ENCODE measurements at regions not wholly inside any gene's neighbourhood (a gene's known extent, or its start where the extent isn't known, plus 50 kb on each side); places are given as distances from the start of the nearest gene placed in this dataset.

DNA sequence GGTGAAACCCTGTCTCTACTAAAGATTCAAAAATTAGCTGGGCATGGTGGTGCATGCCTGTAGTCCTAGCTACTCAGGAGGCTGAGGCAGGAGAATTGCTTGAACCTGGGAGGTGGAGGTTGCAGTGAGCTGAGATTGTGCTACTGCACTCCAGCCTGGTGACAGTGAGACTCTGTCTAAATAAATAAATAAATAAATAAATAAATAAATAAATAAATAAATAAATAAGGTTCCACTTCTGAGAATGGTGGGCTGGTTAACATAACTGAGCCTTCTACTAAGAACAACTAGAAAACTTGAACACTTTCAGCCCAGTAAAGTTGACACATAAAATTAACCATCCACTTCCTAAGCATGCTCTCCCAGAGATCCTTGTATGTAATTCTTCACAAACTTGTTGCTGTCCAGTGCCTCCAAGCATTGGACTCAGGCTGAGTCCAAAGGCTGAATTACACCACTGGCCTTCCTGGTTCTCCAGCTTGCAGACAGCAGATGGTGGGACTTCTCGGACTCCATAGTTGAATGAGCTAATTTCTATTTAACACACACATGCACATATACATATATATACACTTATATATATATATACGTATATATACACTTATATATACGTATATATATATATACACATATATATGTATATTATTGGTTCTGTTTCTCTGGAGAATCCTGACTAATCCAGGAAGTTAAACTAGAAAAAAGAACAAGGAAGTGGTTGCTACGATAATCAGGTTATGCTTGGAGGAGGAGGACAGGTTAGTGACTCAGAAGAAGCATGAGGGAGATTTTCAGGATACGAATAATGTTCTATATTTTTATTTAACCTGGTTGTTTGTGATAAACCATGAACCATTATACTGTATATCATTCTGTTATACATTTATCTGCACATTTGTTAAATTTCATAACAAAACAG lies 348.8 kb downstream of the METTL4 start:
- Histone ChIP-seq H3K27ac (no peak overlapping the region), H3K4me3 (ENCODE audit: low read depth in 1 of 2, low read length in 1 of 2) (no peak overlapping the region), H3K36me3 (no peaks in the 10 kb centered on the region), H3K9me3 (no peaks in the 10 kb centered on the region), H3K4me1 (ENCODE audit: control insufficient read depth in 1 of 2, insufficient read depth in 1 of 2, low read depth in 1 of 2, low read length in 1 of 2) (no peaks in the 10 kb centered on the region), H3K27me3 (peaks cover 73% of the 10 kb centered on the region)
- TF ChIP-seq, protein P1, sequence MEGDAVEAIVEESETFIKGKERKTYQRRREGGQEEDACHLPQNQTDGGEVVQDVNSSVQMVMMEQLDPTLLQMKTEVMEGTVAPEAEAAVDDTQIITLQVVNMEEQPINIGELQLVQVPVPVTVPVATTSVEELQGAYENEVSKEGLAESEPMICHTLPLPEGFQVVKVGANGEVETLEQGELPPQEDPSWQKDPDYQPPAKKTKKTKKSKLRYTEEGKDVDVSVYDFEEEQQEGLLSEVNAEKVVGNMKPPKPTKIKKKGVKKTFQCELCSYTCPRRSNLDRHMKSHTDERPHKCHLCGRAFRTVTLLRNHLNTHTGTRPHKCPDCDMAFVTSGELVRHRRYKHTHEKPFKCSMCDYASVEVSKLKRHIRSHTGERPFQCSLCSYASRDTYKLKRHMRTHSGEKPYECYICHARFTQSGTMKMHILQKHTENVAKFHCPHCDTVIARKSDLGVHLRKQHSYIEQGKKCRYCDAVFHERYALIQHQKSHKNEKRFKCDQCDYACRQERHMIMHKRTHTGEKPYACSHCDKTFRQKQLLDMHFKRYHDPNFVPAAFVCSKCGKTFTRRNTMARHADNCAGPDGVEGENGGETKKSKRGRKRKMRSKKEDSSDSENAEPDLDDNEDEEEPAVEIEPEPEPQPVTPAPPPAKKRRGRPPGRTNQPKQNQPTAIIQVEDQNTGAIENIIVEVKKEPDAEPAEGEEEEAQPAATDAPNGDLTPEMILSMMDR (IDR thresholded peaks at IDR 0.05), result no peak

DNA sequence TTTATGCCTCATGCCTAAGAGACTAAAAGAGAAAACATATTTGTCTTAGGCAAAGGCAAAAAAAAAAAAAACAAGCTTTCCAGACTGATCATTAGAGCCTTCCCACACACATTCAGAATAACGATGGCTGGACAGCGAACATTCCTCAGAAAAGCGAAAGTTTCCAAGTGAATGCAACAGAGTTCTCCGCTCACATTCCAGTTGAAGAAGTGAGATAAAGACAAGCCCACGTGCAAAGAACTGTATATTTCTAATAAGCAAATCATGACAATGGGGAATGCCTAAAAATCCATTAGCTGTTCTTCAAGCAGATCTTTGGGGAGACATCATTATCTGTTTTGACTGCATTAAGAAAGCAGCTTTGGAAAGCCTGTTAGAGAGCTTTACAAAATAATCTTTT lies 347.9 kb downstream of the METTL4 start:
- H3K9me3 ChIP-seq, result no peaks in the 10 kb centered on the region
- no peak overlapping the region for H3K27ac ChIP-seq
- no peak overlapping the region for H3K4me3 ChIP-seq (ENCODE audit: low read depth in 1 of 2, low read length in 1 of 2)
- peaks cover 69% of the 10 kb centered on the region for H3K27me3 ChIP-seq
- no peaks in the 10 kb centered on the region for H3K36me3 ChIP-seq
- H3K4me1 ChIP-seq (ENCODE audit: control insufficient read depth in 1 of 2, insufficient read depth in 1 of 2, low read depth in 1 of 2, low read length in 1 of 2), result no peaks in the 10 kb centered on the region
- TF ChIP-seq, protein P1 (IDR thresholded peaks at IDR 0.05), result no peak

DNA sequence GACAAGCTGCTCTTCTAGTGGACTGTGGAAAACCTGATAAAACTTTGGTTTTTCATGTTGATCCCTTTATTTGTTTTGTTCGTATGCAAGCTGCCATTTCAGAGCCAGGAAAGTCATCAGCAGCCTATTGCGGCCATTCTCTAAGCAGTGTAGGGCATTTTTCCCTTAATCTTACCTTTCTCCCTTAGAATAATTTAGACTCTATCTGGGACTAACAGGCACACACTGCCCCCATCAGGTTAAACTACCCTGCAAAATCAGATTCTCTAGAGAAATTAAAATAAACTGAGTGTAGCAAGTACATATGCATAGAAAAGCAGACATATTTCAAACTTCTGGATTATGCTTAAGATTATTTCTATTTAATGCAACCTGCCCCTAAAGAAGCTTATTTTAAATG lies 347.5 kb downstream of the METTL4 start:
- TF ChIP-seq, protein P1 (IDR thresholded peaks at IDR 0.05), result no peak
- peaks cover 65% of the 10 kb centered on the region for H3K27me3 ChIP-seq

DNA sequence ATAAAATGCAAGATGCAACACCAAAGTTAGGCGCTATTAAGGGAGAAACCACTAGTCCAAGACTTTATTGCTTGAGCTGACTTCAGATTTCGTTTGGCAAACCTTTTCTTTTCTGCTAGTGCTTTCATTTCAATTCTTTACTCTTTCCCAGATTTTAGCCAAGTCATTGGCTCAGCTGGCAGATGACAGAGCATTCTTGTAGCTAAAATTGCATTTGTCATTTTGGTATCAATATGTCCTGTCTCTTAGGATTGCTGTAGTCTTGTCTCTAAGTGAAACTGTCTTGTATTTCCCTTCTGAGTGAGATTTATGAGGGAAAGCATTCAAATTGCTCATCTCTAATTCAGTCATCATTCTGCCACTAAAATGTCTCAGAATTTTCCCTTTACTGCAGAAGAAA lies 335.1 kb downstream of the METTL4 start:
- H3K4me3 ChIP-seq (ENCODE audit: low read depth in 1 of 2, low read length in 1 of 2), result no peak overlapping the region
- H3K27ac ChIP-seq, result no peak overlapping the region
- H3K27me3 ChIP-seq, result peaks cover 40% of the 10 kb centered on the region
- TF ChIP-seq, protein P1 (IDR thresholded peaks at IDR 0.05), result no peak
- no peaks in the 10 kb centered on the region for H3K9me3 ChIP-seq
- H3K4me1 ChIP-seq (ENCODE audit: control insufficient read depth in 1 of 2, insufficient read depth in 1 of 2, low read depth in 1 of 2, low read length in 1 of 2), result no peaks in the 10 kb centered on the region
- no peaks in the 10 kb centered on the region for H3K36me3 ChIP-seq

More for the DNA sequence above, 347.5 kb downstream of the METTL4 start:
- no peak overlapping the region for H3K27ac ChIP-seq
- no peaks in the 10 kb centered on the region for H3K4me1 ChIP-seq (ENCODE audit: control insufficient read depth in 1 of 2, insufficient read depth in 1 of 2, low read depth in 1 of 2, low read length in 1 of 2)
- H3K36me3 ChIP-seq, result no peaks in the 10 kb centered on the region
- no peak overlapping the region for H3K4me3 ChIP-seq (ENCODE audit: low read depth in 1 of 2, low read length in 1 of 2)
- no peaks in the 10 kb centered on the region for H3K9me3 ChIP-seq

DNA sequence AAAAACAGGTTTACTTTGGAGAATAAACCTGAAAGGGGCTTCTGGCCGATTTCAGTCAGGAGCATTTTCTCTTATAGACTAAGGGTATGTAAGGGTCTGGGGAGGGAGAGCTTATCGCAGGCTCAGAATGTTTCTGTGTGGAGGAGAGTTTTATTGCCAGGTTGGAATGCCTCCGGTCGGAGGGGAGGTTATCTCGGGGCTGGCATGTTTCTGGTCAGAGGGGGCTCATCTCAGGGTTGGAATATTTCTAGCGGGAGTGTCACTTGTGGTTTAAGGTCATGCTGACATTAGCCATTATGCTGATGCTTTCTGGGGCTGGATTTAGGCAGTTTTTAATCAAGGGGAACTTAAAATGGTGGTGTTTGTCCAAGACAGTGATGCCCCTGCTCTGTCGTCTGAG lies 333.6 kb downstream of the METTL4 start:
- no peaks in the 10 kb centered on the region for H3K36me3 ChIP-seq
- no peak overlapping the region for H3K27ac ChIP-seq
- H3K9me3 ChIP-seq, result no peaks in the 10 kb centered on the region
- no peaks in the 10 kb centered on the region for H3K4me1 ChIP-seq (ENCODE audit: control insufficient read depth in 1 of 2, insufficient read depth in 1 of 2, low read depth in 1 of 2, low read length in 1 of 2)
- peaks cover 41% of the 10 kb centered on the region for H3K27me3 ChIP-seq
- no peak overlapping the region for H3K4me3 ChIP-seq (ENCODE audit: low read depth in 1 of 2, low read length in 1 of 2)
- TF ChIP-seq, protein P1 (IDR thresholded peaks at IDR 0.05), result no peak
